ENCODE measurements at regions not wholly inside any gene's neighbourhood (a gene's known extent, or its start where the extent isn't known, plus 50 kb on each side); places are given as distances from the start of the nearest gene placed in this dataset.
"Not testable (repeated sequence)": the region's sequence is repeated elsewhere in the genome, so short reads cannot be mapped to it uniquely, and the experiment has no call there.

- TF ChIP-seq GABPA (IDR thresholded peaks at IDR 0.05; ENCODE audit: low read depth, low read length); GABPA (CRISPR knock-in tag; IDR thresholded peaks at IDR 0.05; ENCODE audit: low read depth); TCF7L2 (IDR thresholded peaks at IDR 0.05; ENCODE audit: low read depth, low read length); PHF8 (CRISPR knock-in tag; IDR thresholded peaks at IDR 0.05); ETS1 (CRISPR knock-in tag; IDR thresholded peaks at IDR 0.05); POLR2AphosphoS5 (IDR thresholded peaks at IDR 0.05; ENCODE audit: low read depth, low read length); ZFP82 (CRISPR knock-in tag; IDR thresholded peaks at IDR 0.05; ENCODE audit: borderline replicate concordance); AFF4 (CRISPR knock-in tag; IDR thresholded peaks at IDR 0.05); ASH2L (IDR thresholded peaks at IDR 0.05; ENCODE audit: insufficient read length, low read depth, low read length); KAT2B (IDR thresholded peaks at IDR 0.05; ENCODE audit: borderline replicate concordance, low read depth, low read length); ZNF556 (CRISPR knock-in tag; IDR thresholded peaks at IDR 0.05; ENCODE audit: borderline replicate concordance); CTCF (CRISPR knock-in tag; IDR thresholded peaks at IDR 0.05); MAX (IDR thresholded peaks at IDR 0.05): not testable (repeated sequence)
Measured at GRCh38 chr9:67338201-67338600, 345.9 kb upstream of the SPATA31A3 start.
